Adrenal gland (tissue), 5 donors: ENCODE measurements at regions not wholly inside any gene's neighbourhood (a gene's known extent, or its start where the extent isn't known, plus 50 kb on each side); places are given as distances from the start of the nearest gene placed in this dataset.

Source experiments
- POLR2A ChIP-seq, 2 donors: fragments of 450-650 bp; IDR thresholded peaks; one replicate each; pipeline ENCODE4 v1.6.1; 2017; ENCODE audit warnings: antibody characterized with exemption in 2 of 2, mild to moderate bottlenecking in 2 of 2, moderate library complexity in 1 of 2
- TF ChIP-seq, protein P1 (sequence below), 6 experiments: fragments of 450-650 bp in 4 of 6; fragments of 200-600 bp in 2 of 6; sonication (generic) in 1 of 6; IDR thresholded peaks; 1 replicate in 5 of 6; 2 replicates in 1 of 6; pipeline versions ENCODE4 v1.5.1 to v1.8.0; 2016 to 2021; ENCODE audit warnings: antibody characterized with exemption in 6 of 6, mild to moderate bottlenecking in 2 of 6, moderate library complexity in 1 of 6
- donor health status: DM: no; HTN: no; CAD: no.

DNA sequence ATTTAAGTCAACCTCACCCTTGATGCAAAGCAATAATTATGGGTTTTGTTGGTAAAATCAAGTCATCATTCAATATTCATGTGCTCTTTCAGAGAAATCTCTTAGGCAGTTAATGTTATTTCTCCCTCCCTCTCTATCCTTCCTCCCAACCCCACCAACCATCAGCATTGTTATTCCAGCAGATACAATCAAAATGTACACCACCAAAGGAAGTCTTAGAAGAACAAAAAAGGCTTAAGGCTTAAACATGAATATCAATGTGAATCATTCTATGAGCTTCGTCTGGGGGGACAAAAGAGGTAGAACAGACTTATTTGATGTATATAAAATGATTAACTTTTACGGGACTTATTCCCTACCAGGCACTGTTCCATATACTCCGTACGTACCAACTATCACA is 404.4 kb downstream of the ARHGEF28 start:
- TF ChIP-seq, protein P1, sequence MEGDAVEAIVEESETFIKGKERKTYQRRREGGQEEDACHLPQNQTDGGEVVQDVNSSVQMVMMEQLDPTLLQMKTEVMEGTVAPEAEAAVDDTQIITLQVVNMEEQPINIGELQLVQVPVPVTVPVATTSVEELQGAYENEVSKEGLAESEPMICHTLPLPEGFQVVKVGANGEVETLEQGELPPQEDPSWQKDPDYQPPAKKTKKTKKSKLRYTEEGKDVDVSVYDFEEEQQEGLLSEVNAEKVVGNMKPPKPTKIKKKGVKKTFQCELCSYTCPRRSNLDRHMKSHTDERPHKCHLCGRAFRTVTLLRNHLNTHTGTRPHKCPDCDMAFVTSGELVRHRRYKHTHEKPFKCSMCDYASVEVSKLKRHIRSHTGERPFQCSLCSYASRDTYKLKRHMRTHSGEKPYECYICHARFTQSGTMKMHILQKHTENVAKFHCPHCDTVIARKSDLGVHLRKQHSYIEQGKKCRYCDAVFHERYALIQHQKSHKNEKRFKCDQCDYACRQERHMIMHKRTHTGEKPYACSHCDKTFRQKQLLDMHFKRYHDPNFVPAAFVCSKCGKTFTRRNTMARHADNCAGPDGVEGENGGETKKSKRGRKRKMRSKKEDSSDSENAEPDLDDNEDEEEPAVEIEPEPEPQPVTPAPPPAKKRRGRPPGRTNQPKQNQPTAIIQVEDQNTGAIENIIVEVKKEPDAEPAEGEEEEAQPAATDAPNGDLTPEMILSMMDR (IDR thresholded peaks at IDR 0.05), result no peak
- no peak for TF ChIP-seq POLR2A (IDR thresholded peaks at IDR 0.05)
